Stimulated activated CD8-positive, alpha-beta memory T cell treated with anti-CD3 and anti-CD28 coated beads, Interleukin-15, amount 100 ng/mL, for 4 hours (primary cell): ENCODE measurements at regions not wholly inside any gene's neighbourhood (a gene's known extent, or its start where the extent isn't known, plus 50 kb on each side); places are given as distances from the start of the nearest gene placed in this dataset.
"Not testable (repeated sequence)": the region's sequence is repeated elsewhere in the genome, so short reads cannot be mapped to it uniquely, and the experiment has no call there.

Source experiments
- DNase-seq, 2 donors: peaks; one replicate each; pipeline ENCODE4 v3.0.0-alpha.2; 2020; ENCODE audit warnings: low read depth in 2 of 2

- no peak for DNase-seq
Observed at GRCh38 chr10:4638099-4638498, 187.9 kb upstream of the AKR1E2 start.

GRCh38 chr10:4637657-4638056, 188.3 kb upstream of the AKR1E2 start:
- no peak for DNase-seq

GRCh38 chr10:4635883-4636282, 190.1 kb upstream of the AKR1E2 start:
- no peak for DNase-seq

GRCh38 chr10:4635388-4635787, 190.6 kb upstream of the AKR1E2 start:
- DNase-seq, result no peak

GRCh38 chr10:4633776-4634175, 192.2 kb upstream of the AKR1E2 start:
- no peak for DNase-seq

- DNase-seq, result no peak
Observed at GRCh38 chr10:4633186-4633585, 192.8 kb upstream of the AKR1E2 start.

DNA sequence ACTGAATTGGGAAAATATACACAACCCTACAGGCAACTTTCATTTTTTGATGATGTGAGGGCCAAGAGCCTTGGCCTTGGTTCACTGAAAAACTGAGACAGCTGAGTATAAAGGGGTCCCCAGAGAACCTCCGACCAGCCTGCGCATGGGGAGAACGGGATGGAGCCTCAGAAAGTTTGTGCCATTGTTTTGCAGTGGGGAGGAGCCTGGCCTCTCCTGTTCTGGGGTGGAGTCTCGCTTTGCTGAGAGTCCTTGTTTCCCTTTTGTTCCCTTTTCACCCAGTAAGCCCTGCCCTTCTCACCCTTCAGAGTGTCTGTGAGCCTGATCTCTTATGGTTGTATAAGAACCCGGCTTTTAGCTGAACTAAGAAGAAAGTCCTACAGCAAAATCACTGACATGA, 193.2 kb upstream of the AKR1E2 start:
- DNase-seq, result no peak

DNA sequence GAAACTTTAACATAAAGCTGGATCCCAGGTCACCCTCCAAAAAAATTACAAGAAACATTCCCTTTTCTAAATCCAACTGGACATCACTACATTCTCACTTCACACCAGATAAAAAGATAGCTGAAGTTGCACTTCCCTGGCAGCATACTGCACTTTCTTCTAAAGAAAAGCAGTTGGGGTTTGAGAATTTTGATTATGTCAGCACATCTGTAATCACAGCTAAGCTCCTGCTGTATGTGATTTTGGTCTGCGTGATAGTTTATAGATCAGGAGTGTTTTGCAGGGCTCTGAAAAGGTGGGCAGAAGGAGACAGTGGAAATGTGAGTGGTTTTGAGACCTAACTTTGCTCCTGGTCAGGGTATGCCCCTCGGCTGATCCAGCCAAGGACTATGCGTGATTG, 199.1 kb upstream of the AKR1E2 start:
- DNase-seq, result no peak

DNA sequence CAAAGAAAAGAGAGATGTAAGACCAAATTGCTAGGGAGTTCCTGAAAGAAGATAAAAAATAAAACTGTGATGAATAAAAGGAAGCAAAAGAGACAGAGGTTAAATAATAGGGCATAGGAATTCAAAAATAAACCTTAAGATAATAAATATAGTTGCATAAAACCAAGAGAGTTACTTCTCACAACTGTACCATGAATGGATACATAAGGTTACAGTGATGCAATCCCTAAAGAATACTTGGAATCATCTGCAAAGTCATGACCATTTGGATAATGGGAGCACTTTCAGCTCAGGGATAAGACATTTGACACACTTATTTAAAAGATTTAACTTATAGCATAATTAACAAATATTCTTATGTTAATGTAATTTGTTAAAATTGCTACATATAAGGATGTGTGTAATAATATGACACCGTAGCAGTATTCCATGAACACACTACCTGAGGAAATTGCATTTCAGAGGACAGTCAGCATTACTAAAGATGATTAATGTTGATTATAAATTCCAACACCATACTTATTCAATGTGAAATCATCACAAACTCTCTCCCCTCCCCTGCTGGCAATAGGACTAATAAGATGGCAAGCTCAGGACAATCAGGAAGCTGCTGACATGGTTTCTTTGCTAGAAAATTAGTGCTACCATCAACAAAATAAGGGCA, 202.1 kb upstream of the AKR1E2 start:
- DNase-seq, result no peak

DNA sequence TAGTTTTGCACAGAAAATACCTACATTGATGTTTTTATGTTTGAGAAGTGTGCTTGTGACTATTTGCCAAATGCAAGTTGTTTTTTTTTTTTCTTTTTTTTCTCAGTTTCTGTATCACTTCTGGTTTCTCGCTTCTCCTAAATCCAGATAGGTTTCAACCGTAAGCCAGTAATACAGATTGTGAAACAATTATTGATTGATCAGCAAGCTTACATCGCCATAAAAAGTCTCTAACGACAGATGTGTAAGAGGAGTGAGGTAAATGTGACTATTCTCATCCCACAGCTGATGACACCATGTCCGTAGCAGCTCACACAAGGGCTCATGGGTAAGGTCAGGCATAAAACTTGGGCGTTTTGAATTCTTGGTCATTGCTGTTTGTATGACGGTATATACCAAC, 202.8 kb upstream of the AKR1E2 start:
- no peak for DNase-seq

- DNase-seq, result no peak
Observed at GRCh38 chr10:4622384-4622783, 203.6 kb upstream of the AKR1E2 start.

- no peak for DNase-seq
Observed at GRCh38 chr10:4617589-4617988, 208.4 kb upstream of the AKR1E2 start.

DNA sequence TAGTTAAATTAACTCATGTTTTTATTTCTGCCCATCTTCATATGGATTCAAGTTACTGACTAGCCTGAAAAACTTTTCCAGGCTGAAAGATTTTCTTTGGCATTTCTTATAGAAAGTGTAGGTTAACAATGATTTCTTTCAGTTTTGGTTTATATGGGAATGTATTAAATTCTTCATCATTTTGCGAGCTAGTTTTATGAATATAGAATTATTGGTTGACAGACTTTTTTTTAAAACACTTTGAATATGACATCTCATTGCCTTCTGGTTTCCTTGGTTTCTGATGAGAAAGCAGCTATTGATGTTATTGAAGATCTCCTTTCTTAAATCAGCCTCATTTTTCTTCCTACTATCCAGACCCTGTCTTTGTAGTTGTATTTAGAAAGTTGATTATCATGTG, 211.0 kb upstream of the AKR1E2 start:
- DNase-seq, result no peak

DNA sequence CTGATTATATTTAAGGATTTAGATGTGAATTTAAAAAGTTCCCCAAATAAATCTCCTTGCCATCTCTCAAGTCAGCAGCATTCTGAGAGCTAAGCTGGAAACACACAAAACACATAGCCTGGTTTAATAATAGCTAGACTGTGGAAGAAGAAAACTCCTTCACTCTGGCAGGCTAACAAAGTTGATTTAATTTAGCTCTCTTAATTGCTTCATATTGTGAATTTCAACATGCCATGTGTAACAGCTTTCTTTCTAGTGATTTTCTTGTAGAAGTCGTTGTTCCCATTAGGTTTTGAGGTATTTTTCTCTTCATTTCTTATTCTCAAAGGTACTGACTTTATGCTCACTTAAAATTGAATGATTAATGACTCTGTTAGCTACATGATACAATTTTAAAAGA, 216.8 kb upstream of the AKR1E2 start:
- DNase-seq, result no peak

- DNase-seq, result no peak
Observed at GRCh38 chr10:4607681-4608080, 218.3 kb upstream of the AKR1E2 start.

DNA sequence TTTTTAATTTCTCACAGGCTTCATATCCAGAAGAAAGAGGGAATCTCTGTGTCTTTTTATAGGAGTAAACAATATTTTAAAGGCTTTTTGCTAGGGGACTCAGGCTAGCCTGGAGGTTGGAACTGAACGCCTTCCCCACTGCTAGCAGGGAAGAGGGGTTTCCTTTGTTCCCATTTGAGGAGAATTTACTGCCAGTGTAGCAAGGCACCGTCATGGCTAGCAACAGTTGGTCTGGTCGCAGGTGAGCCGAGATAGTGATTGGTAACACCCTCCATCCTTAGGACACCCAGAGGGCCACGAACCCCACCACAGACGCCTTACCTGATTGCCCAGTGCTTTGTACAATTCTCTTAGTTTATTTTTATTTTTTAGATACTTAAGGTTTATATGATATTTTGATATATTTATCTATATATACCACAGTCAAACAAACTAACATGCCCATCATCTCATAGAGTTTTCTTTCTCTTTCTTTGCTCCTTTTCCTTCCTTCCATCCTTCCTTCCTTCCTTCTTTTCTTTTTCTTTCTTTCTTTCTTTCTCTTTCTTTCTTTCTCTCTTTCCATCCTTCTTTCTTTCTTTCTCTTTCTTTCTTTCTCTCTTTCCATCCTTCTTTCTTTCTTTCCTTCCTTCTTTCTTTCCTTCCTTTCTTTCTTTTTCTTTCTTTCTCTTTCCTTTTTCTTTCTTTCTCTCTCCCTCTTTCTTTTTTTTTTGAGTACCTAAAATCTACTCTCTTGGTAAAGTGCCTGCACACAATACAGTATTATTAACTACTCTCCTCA, 219.0 kb upstream of the AKR1E2 start:
- DNase-seq, result no peak

GRCh38 chr10:4602764-4603491, 223.1 kb upstream of the AKR1E2 start:
- no peak for DNase-seq

- no peak for DNase-seq
Observed at GRCh38 chr10:4599471-4599870, 226.5 kb upstream of the AKR1E2 start.

GRCh38 chr10:4597898-4598297, 228.1 kb upstream of the AKR1E2 start:
- not testable (repeated sequence) for DNase-seq

DNA sequence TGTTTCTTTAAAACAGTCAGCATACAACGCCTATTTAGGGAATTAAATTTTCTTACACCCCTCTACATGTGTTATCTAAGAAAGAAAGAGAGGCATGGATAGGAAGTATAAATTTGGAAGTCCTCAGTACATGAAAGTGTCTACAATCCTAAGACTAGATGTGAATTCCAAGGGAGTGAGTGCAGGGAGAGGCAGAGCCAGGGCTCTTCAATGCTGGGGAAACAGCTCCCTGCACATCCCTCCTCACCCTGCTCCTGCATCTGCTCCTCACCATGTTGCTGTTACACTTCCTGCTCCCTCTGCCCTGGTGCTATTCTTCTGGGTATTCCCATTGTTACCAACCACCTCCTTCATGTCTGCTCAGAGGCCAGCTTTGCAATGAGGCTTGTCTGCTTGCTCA, 229.1 kb upstream of the AKR1E2 start:
- DNase-seq, result no peak

- no peak for DNase-seq
Observed at GRCh38 chr10:4595719-4596319, 230.2 kb upstream of the AKR1E2 start.

- DNase-seq, result no peak
Observed at GRCh38 chr10:4590807-4591206, 235.2 kb upstream of the AKR1E2 start.
